K562 (cell line): ENCODE measurements at regions not wholly inside any gene's neighbourhood (a gene's known extent, or its start where the extent isn't known, plus 50 kb on each side); places are given as distances from the start of the nearest gene placed in this dataset.

Experiments used
- ATAC-seq: fragments of 200-7000 bp; cut with Tn5 transposase; 3 replicates; pipeline ENCODE4 v1.9.1; 2020; ENCODE audit warnings: moderate library complexity
- BruUV-seq: library from RNA; stranded (reverse); fragments of 400-500 nt; replicated peaks from 2 replicates; lab custom pipeline; 2021; lab: Mats Ljungman, UMichigan
- CTCF ChIA-PET: fragments of 300-600 bp; formaldehyde crosslinking; extraction: SDS; loops from one replicate; lab custom pipeline; 2021; ENCODE audit warnings: low intra/inter-chr PET ratio; lab: Yijun Ruan, JAX
- POLR2A ChIA-PET: fragments of 300-600, 350-650 bp; sonication (Branson Sonifier 250); formaldehyde crosslinking; extraction: SDS; loops from one replicate; lab custom pipeline; 2021; ENCODE audit warnings: antibody characterized with exemption, inconsistent platforms; lab: Yijun Ruan, JAX
- DNase-seq, 4 experiments: peaks; one replicate each; pipeline versions ENCODE4 v3.0.0 to v3.0.0-alpha.2; 2011 to 2018; ENCODE audit warnings: low spot score in 3 of 4, mixed read lengths in 3 of 4; ENCODE audit errors: extremely low read depth in 1 of 4
- FAIRE-seq: peaks from 2 replicates; lab custom pipeline; 2011; peaks lifted over from hg19 to GRCh38; lab: Jason Lieb, UNC
- H2AFZ ChIP-seq: 2 replicates; pipeline ENCODE4 v1.6.0; 2011; ENCODE audit warnings: low read depth, low read length, control low read depth, inconsistent platforms
- H3K27ac ChIP-seq: fragments of 200-600 bp; 3 replicates; pipeline ENCODE4 v1.8.0; 2011; ENCODE audit warnings: low read depth, mild to moderate bottlenecking, control low read depth, inconsistent platforms, low read length, moderate library complexity, mixed read lengths; ENCODE audit errors: extremely low read depth
- H3K27me3 ChIP-seq, 2 experiments: fragments of 300-600 bp in 1 of 2; 2 replicates in 1 of 2; 3 replicates in 1 of 2; pipeline versions ENCODE4 v1.6.0 to v1.8.0; 2011; ENCODE audit warnings: inconsistent platforms in 2 of 2, low read length in 2 of 2, mild to moderate bottlenecking in 1 of 2, mixed read lengths in 1 of 2, moderate library complexity in 1 of 2; ENCODE audit not compliant: control insufficient read depth in 2 of 2, insufficient read depth in 2 of 2
- H3K36me3 ChIP-seq: fragments of 300-600 bp; 3 replicates; pipeline ENCODE4 v1.8.0; 2011; ENCODE audit warnings: mild to moderate bottlenecking, low read length, inconsistent platforms; ENCODE audit not compliant: control insufficient read depth, insufficient read depth
- H3K4me1 ChIP-seq, 2 experiments: fragments of 200-600 bp in 1 of 2; replicated peaks in 1 of 2; 2 replicates in 1 of 2; 3 replicates in 1 of 2; pipeline versions ENCODE4 v1.5.1 to v1.8.0; 2011; ENCODE audit warnings: inconsistent platforms in 2 of 2, low read length in 2 of 2, mild to moderate bottlenecking in 1 of 2, mixed read lengths in 1 of 2, moderate library complexity in 1 of 2; ENCODE audit not compliant: control insufficient read depth in 2 of 2, insufficient read depth in 2 of 2
- H3K4me2 ChIP-seq: 2 replicates; pipeline ENCODE4 v1.6.1; 2011; ENCODE audit warnings: low read length, control low read depth, inconsistent platforms, mixed read lengths; ENCODE audit not compliant: insufficient read depth
- H3K4me3 ChIP-seq: fragments of 200-600 bp; sonication (generic), shearing (Covaris generic); 2 replicates; pipeline ENCODE4 v1.5.1; 2016; ENCODE audit warnings: control low read depth, inconsistent platforms
- H3K79me2 ChIP-seq: fragments of 200-600 bp; 3 replicates; pipeline ENCODE4 v1.8.0; 2011; ENCODE audit warnings: low read length, inconsistent platforms; ENCODE audit not compliant: control insufficient read depth, insufficient read depth
- H3K9ac ChIP-seq, 2 experiments: 2 replicates each; pipeline versions ENCODE4 v1.6.0 to v1.6.1; 2011; ENCODE audit warnings: low read depth in 2 of 2, low read length in 2 of 2, control low read depth in 1 of 2, inconsistent platforms in 1 of 2, mild to moderate bottlenecking in 1 of 2, mixed read lengths in 1 of 2; ENCODE audit not compliant: insufficient read depth in 1 of 2
- H3K9me1 ChIP-seq: one replicate; pipeline ENCODE4 v1.6.0; 2011; ENCODE audit warnings: inconsistent platforms, mild to moderate bottlenecking, low read length, moderate library complexity; ENCODE audit not compliant: control insufficient read depth, insufficient read depth
- H3K9me3 ChIP-seq: replicated peaks from 2 replicates; pipeline ENCODE4 v1.5.1; 2011; ENCODE audit warnings: low read depth, low read length, inconsistent platforms; ENCODE audit not compliant: control insufficient read depth, insufficient read depth
- H4K20me1 ChIP-seq: replicated peaks from 2 replicates; pipeline ENCODE4 v1.6.1; 2011; ENCODE audit warnings: low read length, inconsistent platforms, mixed read lengths; ENCODE audit not compliant: control insufficient read depth, insufficient read depth
- BCLAF1 ChIP-seq, 2 experiments: fragments of 450-650 bp in 1 of 2; IDR thresholded peaks; 2 replicates each; pipeline ENCODE4 v1.6.1; 2011 to 2017; ENCODE audit warnings: low read depth in 2 of 2, antibody characterized with exemption in 1 of 2, borderline replicate concordance in 1 of 2, low read length in 1 of 2, mild to moderate bottlenecking in 1 of 2, mixed read lengths in 1 of 2; ENCODE audit not compliant: control insufficient read depth in 1 of 2
- BCOR ChIP-seq: fragments of 450-650 bp; IDR thresholded peaks from 2 replicates; pipeline ENCODE4 v1.6.1; 2016
- CREBBP ChIP-seq: IDR thresholded peaks from one replicate; pipeline ENCODE4 v1.6.1; 2012; ENCODE audit warnings: low read depth, mild to moderate bottlenecking, control low read depth, inconsistent platforms, low read length
- EP300 ChIP-seq: IDR thresholded peaks from 2 replicates; pipeline ENCODE4 v1.6.1; 2012; ENCODE audit warnings: low read length, improper control_type of control experiment
- MEF2A ChIP-seq: IDR thresholded peaks from 2 replicates; pipeline ENCODE4 v1.6.1; 2011; ENCODE audit warnings: low read depth, mild to moderate bottlenecking, low read length, moderate library complexity; ENCODE audit not compliant: control insufficient read depth
- PKNOX1 ChIP-seq: fragments of 450-650 bp; IDR thresholded peaks from 2 replicates; pipeline ENCODE4 v1.6.1; 2016
- POLR3A ChIP-seq: IDR thresholded peaks from 2 replicates; pipeline ENCODE4 v1.6.1; 2011; ENCODE audit warnings: borderline replicate concordance, mild to moderate bottlenecking, moderate library complexity; ENCODE audit not compliant: insufficient read length, insufficient read depth; ENCODE audit errors: extremely low read depth
- ZNF124 ChIP-seq: sonication (generic); formaldehyde crosslinking; IDR thresholded peaks from 2 replicates; pipeline ENCODE4 v1.8.1; 2022; ENCODE audit warnings: missing genetic modification reagents
- ZNF778 ChIP-seq: fragments of 450-650 bp; formaldehyde crosslinking; IDR thresholded peaks from 2 replicates; pipeline ENCODE4 v1.4.0; 2020; ENCODE audit warnings: mild to moderate bottlenecking, moderate library complexity
- WGBS: fragments of 100-300 bp; shearing (Covaris generic); methylation state at CpG from one replicate; pipeline ENCODE4 v1.1.6; 2016; ENCODE audit warnings: low coverage, mixed read lengths; ENCODE audit not compliant: insufficient coverage; ENCODE audit errors: missing lambda C conversion rate; 5-methylcytosine and 5-hydroxymethylcytosine counted together
- in situ Hi-C: fragments of 300-500 bp; cut with MboI; formaldehyde crosslinking; loops from 4 replicates; pipeline ENCODE4 v1.15.0; 2018; ENCODE audit warnings: inconsistent platforms, mixed read lengths
- intact Hi-C: fragments of 100-400 bp; cut with micrococcal nuclease; formaldehyde crosslinking; loops from 2 replicates; pipeline ENCODE4 v1.14.2; 2022
- TF ChIP-seq, protein P1 (sequence below): fragments of 450-650 bp; formaldehyde crosslinking; IDR thresholded peaks from 2 replicates; pipeline ENCODE4 v1.4.0; 2022; ENCODE audit warnings: missing genetic modification characterization

GRCh38 chr3:86178095-86178494 lies 812.9 kb downstream of the VGLL3 start (continued):
- TF ChIP-seq PKNOX1 (no peak), MEF2A (no peak), ZNF124 (CRISPR knock-in tag) (no peak)
- TF ChIP-seq, all 486 proteins: peak for 0

DNA sequence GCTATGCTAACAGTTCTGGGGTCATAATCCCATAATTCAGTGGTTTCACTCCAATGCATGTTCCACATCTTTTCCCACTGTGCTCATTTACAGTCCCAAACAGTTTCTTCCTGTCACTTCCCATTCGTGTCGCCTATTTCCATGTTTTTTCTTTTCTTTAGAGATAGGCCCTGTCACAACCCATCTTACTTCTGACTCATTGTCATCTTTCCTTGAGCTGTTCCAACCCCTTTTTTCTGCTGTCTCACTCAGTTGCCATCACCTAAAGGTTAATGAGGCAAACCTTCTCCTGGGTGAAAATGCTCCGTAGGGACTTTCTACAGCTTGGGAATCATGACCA lies 814.5 kb downstream of the VGLL3 start:
- CTCF ChIA-PET = no interaction called here
- no peak for DNase-seq

More for the DNA sequence above, 814.5 kb downstream of the VGLL3 start:
- in situ Hi-C loops (no loop called here), intact Hi-C loops (no loop called here)
- 0% methylated on average over 3 of the region's 3 CpGs for WGBS
- Histone ChIP-seq H3K36me3 (no peaks in the 10 kb centered on the region), H3K4me2 (no peak overlapping the region), H3K4me1 (no peaks in the 10 kb centered on the region), H3K9me1 (no peaks in the 10 kb centered on the region), H3K9me3 (no peaks in the 10 kb centered on the region), H4K20me1 (no peaks in the 10 kb centered on the region), H3K27ac (no peak overlapping the region), H2AFZ (no peak overlapping the region), H3K27me3 (no peaks in the 10 kb centered on the region), H3K9ac (no peak overlapping the region), H3K4me3 (no peak overlapping the region), H3K79me2 (no peaks in the 10 kb centered on the region)
- TF ChIP-seq EP300 = no peak
- TF ChIP-seq POLR3A = no peak
- TF ChIP-seq, protein P1, sequence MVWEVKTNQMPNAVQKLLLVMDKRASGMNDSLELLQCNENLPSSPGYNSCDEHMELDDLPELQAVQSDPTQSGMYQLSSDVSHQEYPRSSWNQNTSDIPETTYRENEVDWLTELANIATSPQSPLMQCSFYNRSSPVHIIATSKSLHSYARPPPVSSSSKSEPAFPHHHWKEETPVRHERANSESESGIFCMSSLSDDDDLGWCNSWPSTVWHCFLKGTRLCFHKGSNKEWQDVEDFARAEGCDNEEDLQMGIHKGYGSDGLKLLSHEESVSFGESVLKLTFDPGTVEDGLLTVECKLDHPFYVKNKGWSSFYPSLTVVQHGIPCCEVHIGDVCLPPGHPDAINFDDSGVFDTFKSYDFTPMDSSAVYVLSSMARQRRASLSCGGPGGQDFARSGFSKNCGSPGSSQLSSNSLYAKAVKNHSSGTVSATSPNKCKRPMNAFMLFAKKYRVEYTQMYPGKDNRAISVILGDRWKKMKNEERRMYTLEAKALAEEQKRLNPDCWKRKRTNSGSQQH = no peak
- no peak for TF ChIP-seq BCLAF1 (IDR thresholded peaks at IDR 0.05; ENCODE audit: borderline replicate concordance in 1 of 2, control insufficient read depth in 1 of 2, low read depth in 2 of 2, low read length in 1 of 2)
- TF ChIP-seq ZNF778 = no peak
- TF ChIP-seq CREBBP = no peak
- TF ChIP-seq BCOR = no peak
- ATAC-seq (no peak), FAIRE-seq (no peak)
- BruUV-seq = no TSS peak
- POLR2A ChIA-PET = no interaction called here
